A673 (cell line): ENCODE measurements at regions not wholly inside any gene's neighbourhood (a gene's known extent, or its start where the extent isn't known, plus 50 kb on each side); places are given as distances from the start of the nearest gene placed in this dataset.

Experiments used
- BruUV-seq: library from RNA; stranded (reverse); fragments of 400-500 nt; replicated peaks from 2 replicates; lab custom pipeline; 2021; lab: Mats Ljungman, UMichigan
- CTCF ChIA-PET: fragments of 300-600 bp; sonication (Branson Sonifier 250); formaldehyde crosslinking; loops from one replicate; lab custom pipeline; 2022; ENCODE audit warnings: antibody characterized with exemption; lab: Charles Lee
- POLR2A ChIA-PET: fragments of 300-600 bp; sonication (Branson Sonifier 250); formaldehyde crosslinking; loops from one replicate; lab custom pipeline; 2022; ENCODE audit warnings: antibody characterized with exemption; ENCODE audit not compliant: low non-redundant PET; lab: Charles Lee
- DNase-seq: peaks from one replicate; pipeline ENCODE4 v3.0.0-alpha.2; 2015; ENCODE audit warnings: low spot score
- H3K27ac ChIP-seq: fragments of 200-600 bp; sonication (generic); 2 replicates; pipeline ENCODE4 v1.5.1; 2016; ENCODE audit warnings: mixed run types, low read depth, mild to moderate bottlenecking, mixed read lengths, antibody characterized with exemption, low read length; ENCODE audit not compliant: poor library complexity, severe bottlenecking
- H3K27me3 ChIP-seq: fragments of 200-600 bp; sonication (generic); replicated peaks from 2 replicates; pipeline ENCODE4 v1.6.1; 2017; ENCODE audit warnings: mixed run types, low read depth, mild to moderate bottlenecking, mixed read lengths, antibody characterized with exemption, low read length; ENCODE audit not compliant: insufficient read depth, poor library complexity
- H3K36me3 ChIP-seq: fragments of 200-600 bp; sonication (generic); 2 replicates; pipeline ENCODE4 v1.6.1; 2016; ENCODE audit warnings: mixed run types, mild to moderate bottlenecking, mixed read lengths, antibody characterized with exemption, low read length; ENCODE audit not compliant: insufficient read depth, poor library complexity, severe bottlenecking
- H3K4me1 ChIP-seq: fragments of 200-600 bp; sonication (generic); 2 replicates; pipeline ENCODE4 v1.6.1; 2017; ENCODE audit warnings: mixed run types, mild to moderate bottlenecking, mixed read lengths, antibody characterized with exemption, low read length; ENCODE audit not compliant: insufficient read depth, poor library complexity, severe bottlenecking
- H3K4me3 ChIP-seq: fragments of 200-600 bp; sonication (generic); 2 replicates; pipeline ENCODE4 v1.5.1; 2016; ENCODE audit warnings: low read depth, mixed run types, mild to moderate bottlenecking, mixed read lengths, low read length; ENCODE audit not compliant: poor library complexity, severe bottlenecking
- H3K9me3 ChIP-seq: fragments of 200-600 bp; sonication (generic); 2 replicates; pipeline ENCODE4 v1.6.1; 2016; ENCODE audit warnings: mixed run types, low read depth, mild to moderate bottlenecking, mixed read lengths, antibody characterized with exemption, low read length; ENCODE audit not compliant: poor library complexity, severe bottlenecking
- EZH2 ChIP-seq: fragments of 200-600 bp; sonication (generic); IDR thresholded peaks from 2 replicates; pipeline ENCODE4 v1.6.1; 2017; ENCODE audit warnings: borderline replicate concordance, low read depth, mild to moderate bottlenecking, mixed read lengths, antibody characterized with exemption, low read length; ENCODE audit not compliant: poor library complexity, severe bottlenecking
- intact Hi-C: fragments of 100-400 bp; cut with micrococcal nuclease; formaldehyde crosslinking; loops from one replicate; pipeline ENCODE4 v1.10.0; 2022; ENCODE audit not compliant: unreplicated experiment
- TF ChIP-seq, protein P1 (sequence below): fragments of 300-800, 200-600 bp; sonication (generic); conservative IDR thresholded peaks from 2 replicates; pipeline ENCODE4 v1.5.1; 2017; ENCODE audit warnings: low read depth, mild to moderate bottlenecking, antibody characterized with exemption, low read length, moderate library complexity, mixed read lengths

DNA sequence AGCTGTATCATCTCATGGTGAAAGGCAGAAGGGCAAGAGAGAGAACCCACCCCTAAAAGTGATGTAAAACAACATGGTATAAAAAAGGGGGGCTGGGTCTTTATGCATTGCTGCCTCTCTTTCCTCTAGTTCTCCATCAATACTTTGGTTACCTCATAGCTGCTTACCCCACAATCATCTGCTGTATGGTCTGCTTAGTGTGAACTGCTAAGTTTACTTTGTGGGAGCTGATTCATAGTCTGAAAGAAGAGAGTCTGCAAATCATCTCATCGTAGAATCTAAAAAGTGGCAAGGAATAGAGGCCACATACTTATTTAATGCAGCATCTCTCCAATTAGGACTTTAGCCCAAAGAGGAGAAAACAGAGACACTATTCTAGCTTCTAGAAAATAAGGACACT lies 546.8 kb downstream of the GBE1 start:
- CTCF ChIA-PET: no interaction called here
- TF ChIP-seq EZH2: no peak
- TF ChIP-seq, protein P1, sequence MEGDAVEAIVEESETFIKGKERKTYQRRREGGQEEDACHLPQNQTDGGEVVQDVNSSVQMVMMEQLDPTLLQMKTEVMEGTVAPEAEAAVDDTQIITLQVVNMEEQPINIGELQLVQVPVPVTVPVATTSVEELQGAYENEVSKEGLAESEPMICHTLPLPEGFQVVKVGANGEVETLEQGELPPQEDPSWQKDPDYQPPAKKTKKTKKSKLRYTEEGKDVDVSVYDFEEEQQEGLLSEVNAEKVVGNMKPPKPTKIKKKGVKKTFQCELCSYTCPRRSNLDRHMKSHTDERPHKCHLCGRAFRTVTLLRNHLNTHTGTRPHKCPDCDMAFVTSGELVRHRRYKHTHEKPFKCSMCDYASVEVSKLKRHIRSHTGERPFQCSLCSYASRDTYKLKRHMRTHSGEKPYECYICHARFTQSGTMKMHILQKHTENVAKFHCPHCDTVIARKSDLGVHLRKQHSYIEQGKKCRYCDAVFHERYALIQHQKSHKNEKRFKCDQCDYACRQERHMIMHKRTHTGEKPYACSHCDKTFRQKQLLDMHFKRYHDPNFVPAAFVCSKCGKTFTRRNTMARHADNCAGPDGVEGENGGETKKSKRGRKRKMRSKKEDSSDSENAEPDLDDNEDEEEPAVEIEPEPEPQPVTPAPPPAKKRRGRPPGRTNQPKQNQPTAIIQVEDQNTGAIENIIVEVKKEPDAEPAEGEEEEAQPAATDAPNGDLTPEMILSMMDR: no peak
- no peak overlapping the region for H3K27ac ChIP-seq
- no TSS peak for BruUV-seq
- H3K27me3 ChIP-seq: no peaks in the 10 kb centered on the region
- no peak overlapping the region for H3K4me3 ChIP-seq
- no peaks in the 10 kb centered on the region for H3K9me3 ChIP-seq
- no peaks in the 10 kb centered on the region for H3K4me1 ChIP-seq
- POLR2A ChIA-PET: no interaction called here
- intact Hi-C loops: no loop called here
- no peak for DNase-seq
- H3K36me3 ChIP-seq: no peaks in the 10 kb centered on the region

DNA sequence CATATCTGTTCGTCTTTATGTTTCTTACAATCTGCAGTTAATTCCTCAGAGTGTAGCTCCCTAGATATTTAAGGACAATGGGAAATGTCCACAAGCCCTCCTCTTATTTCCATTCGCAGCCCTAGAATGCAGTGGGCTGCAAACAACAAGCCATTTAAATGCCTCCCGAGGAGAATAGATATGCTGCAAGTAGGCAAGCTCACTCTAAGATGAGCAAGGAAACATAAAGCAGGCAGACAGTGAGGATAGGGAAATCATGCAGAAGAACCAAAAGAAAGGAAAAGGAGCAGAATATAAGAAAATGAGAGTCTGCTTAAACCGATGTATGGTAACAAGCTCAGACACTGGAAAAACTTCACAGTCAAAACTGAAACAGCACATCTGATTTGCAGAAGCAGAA lies 561.9 kb downstream of the GBE1 start:
- Histone ChIP-seq H3K9me3 (no peaks in the 10 kb centered on the region), H3K36me3 (no peaks in the 10 kb centered on the region), H3K4me1 (no peaks in the 10 kb centered on the region), H3K27ac (no peak overlapping the region), H3K4me3 (no peak overlapping the region), H3K27me3 (no peaks in the 10 kb centered on the region)
- ChIA-PET POLR2A (no interaction called here), CTCF (no interaction called here)
- TF ChIP-seq, protein P1: no peak
- TF ChIP-seq EZH2: no peak
- BruUV-seq: no TSS peak
- intact Hi-C loops: no loop called here
- no peak for DNase-seq

DNA sequence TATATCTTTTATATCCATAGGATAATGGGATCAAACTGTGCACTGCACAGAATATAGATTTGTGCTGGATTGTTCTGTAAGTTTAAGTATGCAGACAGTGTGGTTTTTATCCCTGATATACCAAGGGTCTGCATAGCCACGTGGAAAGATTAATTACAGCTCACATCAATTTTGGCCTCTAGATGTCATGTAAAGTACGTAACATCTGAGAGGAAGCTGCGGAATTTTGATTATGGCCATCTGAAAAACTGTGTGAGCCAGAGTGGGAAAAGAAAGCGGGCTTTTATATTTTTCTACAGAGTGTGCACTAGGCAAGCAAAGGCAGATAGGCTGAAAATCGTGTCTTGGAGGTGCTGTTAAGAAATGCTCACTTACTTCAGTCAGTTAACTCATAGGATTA lies 562.7 kb downstream of the GBE1 start:
- POLR2A ChIA-PET: no interaction called here
- Histone ChIP-seq H3K27ac (no peak overlapping the region), H3K4me1 (no peaks in the 10 kb centered on the region), H3K9me3 (no peaks in the 10 kb centered on the region), H3K36me3 (no peaks in the 10 kb centered on the region), H3K27me3 (no peaks in the 10 kb centered on the region), H3K4me3 (no peak overlapping the region)
- CTCF ChIA-PET: no interaction called here
- intact Hi-C loops: no loop called here
- no peak for TF ChIP-seq EZH2
- TF ChIP-seq, protein P1: no peak
- no TSS peak for BruUV-seq
- DNase-seq: no peak
